LNCAP (cell line): ENCODE measurements at regions not wholly inside any gene's neighbourhood (a gene's known extent, or its start where the extent isn't known, plus 50 kb on each side); places are given as distances from the start of the nearest gene placed in this dataset.

Source experiments
- TF ChIP-seq, protein P1 (sequence below): fragments of 450-650 bp; IDR thresholded peaks from 2 replicates; pipeline ENCODE4 v1.5.1; 2017; ENCODE audit warnings: mild to moderate bottlenecking

DNA sequence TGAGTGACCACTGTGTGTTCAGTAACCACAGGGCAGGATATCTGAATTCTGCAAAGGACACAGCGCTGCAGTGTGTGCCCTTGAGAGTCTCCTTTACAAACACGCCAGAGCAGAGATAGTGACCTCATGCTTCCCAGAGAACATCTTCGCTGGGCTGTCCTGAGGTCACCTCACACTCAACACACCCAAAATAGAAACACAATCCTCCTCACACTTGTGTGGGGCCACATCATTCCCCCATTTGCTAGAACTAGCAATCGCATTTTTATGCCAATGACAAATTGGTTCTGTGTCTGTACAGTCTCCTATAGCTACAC is 140.1 kb upstream of the NRIP1 start:
- TF ChIP-seq, protein P1, sequence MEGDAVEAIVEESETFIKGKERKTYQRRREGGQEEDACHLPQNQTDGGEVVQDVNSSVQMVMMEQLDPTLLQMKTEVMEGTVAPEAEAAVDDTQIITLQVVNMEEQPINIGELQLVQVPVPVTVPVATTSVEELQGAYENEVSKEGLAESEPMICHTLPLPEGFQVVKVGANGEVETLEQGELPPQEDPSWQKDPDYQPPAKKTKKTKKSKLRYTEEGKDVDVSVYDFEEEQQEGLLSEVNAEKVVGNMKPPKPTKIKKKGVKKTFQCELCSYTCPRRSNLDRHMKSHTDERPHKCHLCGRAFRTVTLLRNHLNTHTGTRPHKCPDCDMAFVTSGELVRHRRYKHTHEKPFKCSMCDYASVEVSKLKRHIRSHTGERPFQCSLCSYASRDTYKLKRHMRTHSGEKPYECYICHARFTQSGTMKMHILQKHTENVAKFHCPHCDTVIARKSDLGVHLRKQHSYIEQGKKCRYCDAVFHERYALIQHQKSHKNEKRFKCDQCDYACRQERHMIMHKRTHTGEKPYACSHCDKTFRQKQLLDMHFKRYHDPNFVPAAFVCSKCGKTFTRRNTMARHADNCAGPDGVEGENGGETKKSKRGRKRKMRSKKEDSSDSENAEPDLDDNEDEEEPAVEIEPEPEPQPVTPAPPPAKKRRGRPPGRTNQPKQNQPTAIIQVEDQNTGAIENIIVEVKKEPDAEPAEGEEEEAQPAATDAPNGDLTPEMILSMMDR, result no peak

DNA sequence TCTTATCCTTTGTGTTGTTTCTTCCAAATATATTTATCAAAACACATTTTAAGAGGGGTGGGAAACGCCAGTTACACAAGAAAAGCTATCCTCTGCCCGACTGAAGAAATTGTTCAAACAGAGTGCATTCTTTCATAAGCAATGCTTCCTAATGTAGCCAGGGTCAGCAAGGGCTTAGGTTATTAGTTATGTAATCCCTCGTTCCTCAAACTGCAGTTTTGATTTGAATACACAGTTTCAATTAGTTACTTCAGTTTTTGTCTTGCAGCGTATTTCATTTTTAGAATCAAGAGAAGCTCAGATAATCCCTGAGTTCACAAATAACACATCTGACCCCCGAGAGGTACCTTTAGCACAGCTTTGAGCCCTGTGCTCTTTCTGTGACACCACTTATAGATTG is 141.7 kb upstream of the NRIP1 start:
- TF ChIP-seq, protein P1, result no peak

DNA sequence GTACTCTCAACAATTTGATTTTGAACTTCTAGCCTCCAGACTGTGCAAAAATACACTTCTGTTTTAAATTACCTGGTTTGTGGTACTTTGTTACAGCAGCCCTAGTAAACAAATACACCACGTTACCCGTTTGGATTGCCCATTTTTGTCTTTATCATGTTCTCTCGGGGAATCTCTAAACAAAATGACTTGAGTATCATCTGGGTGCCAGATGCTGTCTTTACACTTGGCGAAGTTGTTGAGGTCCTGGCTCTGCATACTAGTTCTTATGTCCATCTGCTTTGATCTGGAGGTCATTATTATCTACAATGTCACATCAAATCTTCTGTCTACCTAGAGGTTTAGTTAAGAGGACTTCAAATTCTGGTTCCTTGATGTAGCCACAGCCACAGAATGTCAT is 142.4 kb upstream of the NRIP1 start:
- TF ChIP-seq, protein P1, result no peak

DNA sequence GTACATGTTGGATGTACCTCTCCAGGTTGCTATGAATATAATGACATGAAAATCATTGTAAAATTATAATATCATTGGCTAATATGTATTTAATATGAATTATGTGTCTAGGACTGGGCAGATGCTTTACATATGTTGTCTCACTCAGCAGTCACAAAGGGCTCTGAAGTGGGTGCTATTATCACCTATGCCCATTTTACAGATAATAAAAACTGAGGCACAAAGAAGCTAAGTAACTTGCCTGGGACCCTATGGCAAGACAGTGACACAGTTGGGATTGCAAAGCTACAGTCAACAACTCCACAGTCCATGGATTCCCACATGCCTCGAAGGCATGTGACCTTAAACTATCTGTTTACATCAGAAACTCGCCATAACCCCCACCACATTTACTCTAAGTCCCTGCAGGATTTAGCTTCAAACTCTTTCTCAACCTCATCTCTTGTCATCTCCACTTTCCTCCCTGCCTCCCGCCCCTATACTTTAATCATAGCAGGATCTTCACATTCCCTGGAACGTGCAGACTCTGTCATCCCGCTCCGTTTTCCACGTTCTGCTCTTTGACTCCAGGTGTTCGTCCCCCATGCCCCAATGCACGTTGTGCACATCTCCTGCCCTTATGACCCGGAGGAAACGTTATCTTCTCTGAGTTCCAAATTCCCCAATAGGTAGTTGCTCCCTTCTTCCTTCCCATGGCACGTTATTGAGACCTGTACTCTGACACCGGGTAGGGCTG is 143.0 kb upstream of the NRIP1 start:
- TF ChIP-seq, protein P1, result no peak

DNA sequence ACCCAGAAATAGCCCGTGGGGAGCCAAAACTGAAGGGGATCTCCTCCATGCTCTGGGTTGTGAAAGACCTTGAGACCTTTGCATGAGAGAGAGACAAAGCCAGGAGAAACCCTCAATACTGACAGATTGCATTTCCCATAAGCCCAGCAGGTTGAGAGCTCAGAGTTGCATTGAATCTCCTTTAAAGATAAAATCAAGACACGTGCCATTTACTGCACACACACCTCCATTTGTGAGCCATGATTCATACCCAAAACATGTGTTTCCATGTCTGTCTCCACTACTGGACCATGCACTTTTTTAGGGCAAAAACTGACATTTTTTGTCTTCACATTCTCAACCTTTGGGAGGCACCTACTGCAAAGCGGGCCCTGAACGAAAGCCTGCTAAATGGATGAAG is 144.0 kb upstream of the NRIP1 start:
- TF ChIP-seq, protein P1, result no peak

DNA sequence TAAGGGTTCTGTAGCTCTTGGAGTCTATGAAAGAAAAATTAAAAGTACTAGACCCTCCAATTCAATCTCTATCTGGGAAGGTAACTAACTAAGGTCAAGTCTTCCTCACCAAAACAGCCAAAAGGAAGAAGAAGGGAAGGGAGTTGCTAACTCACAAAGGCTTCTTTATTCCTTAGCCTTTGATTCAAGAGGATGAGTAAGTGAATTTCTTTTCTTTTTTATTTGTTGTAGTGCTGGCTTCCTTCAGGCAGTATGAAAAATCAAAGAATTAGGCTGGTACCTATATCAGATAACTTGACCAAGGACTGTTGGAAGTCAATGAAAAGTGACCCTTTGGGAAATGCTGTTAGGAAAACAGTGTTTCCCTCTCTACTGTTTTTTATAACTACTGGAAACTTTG is 144.4 kb upstream of the NRIP1 start:
- TF ChIP-seq, protein P1, result no peak

DNA sequence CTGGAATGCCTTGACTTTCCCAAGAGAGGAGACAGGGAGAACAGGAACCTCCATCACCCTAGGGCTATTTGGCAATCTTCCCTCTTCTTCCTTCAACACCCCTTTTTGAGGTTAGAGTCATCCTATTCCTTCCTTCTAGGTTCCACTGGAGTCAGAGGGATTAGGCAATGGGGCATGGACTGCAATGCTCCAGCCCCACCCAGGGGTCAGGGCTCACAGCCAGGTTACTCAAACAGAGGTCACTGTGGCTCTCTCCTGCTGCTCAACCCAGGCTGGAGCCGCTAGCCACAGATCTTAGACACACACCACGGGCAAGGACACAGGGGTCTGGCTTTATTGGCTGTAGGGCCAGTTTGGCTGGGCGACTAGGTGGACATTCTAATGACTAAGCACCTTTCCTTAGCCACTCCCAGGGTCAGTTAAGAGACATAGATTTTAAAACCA is 145.5 kb upstream of the NRIP1 start:
- TF ChIP-seq, protein P1, result no peak
